ENCODE measurements at regions not wholly inside any gene's neighbourhood (a gene's known extent, or its start where the extent isn't known, plus 50 kb on each side); places are given as distances from the start of the nearest gene placed in this dataset.
"Not testable (repeated sequence)": the region's sequence is repeated elsewhere in the genome, so short reads cannot be mapped to it uniquely, and the experiment has no call there.

DNA sequence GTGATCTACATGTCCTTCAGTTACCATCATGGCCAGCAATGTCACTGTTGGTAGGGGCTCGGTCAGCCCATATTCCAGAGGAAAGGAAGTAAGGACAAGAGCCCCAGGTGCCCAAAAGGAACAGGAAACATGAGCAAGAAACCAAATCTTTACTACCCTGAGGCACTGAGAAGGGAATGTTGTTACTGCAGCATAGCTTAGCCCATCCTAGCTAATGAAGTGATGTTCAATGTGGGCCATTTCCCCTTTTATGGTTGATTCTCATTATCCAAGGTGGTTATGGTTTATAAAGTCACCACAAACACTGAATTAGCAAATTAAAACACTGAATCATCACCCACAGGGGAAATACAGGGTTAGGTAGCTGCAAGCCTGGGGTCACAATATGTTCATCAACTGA lies 88.4 kb upstream of the C10orf90 start:
- POLR2A ChIA-PET: interaction anchor here (0.5 kb wide), 1 partner anchor 93 kb away, joined by 3 read pairs; no protein-coding TSS in a partner anchor
- peaks cover 6% of the 10 kb centered on the region for H3K4me1 Mint-ChIP-seq (ENCODE audit: low read depth, unreplicated experiment)
- intact Hi-C loops (cut with micrococcal nuclease; ENCODE audit: unreplicated experiment): no loop called here
- Histone ChIP-seq H3K4me1 (peaks cover 6% of the 10 kb centered on the region; the same call in 1 of the 2 replicates), H3K36me3 (ENCODE audit: control insufficient read depth, insufficient read depth, low read length) (no peaks in the 10 kb centered on the region; the same call in 1 of the 2 replicates), H3K27me3 (replicated peaks; ENCODE audit: control insufficient read depth, insufficient read depth, low read length) (no peaks in the 10 kb centered on the region), H3K4me3 (ENCODE audit: low read depth, low read length) (no peak overlapping the region), H3K9me3 (peaks cover 6% of the 10 kb centered on the region)
- no peaks in the 10 kb centered on the region for H3K27me3 Mint-ChIP-seq (ENCODE audit: insufficient read depth, unreplicated experiment)
- peaks cover 6% of the 10 kb centered on the region for H3K36me3 Mint-ChIP-seq (ENCODE audit: insufficient read depth, unreplicated experiment)
- peaks cover 14% of the 10 kb centered on the region for H3K9me3 Mint-ChIP-seq (ENCODE audit: unreplicated experiment)
- no peak overlapping the region for H3K27ac Mint-ChIP-seq (ENCODE audit: unreplicated experiment)
- CTCF ChIA-PET: no interaction called here
- TF ChIP-seq, protein P1, sequence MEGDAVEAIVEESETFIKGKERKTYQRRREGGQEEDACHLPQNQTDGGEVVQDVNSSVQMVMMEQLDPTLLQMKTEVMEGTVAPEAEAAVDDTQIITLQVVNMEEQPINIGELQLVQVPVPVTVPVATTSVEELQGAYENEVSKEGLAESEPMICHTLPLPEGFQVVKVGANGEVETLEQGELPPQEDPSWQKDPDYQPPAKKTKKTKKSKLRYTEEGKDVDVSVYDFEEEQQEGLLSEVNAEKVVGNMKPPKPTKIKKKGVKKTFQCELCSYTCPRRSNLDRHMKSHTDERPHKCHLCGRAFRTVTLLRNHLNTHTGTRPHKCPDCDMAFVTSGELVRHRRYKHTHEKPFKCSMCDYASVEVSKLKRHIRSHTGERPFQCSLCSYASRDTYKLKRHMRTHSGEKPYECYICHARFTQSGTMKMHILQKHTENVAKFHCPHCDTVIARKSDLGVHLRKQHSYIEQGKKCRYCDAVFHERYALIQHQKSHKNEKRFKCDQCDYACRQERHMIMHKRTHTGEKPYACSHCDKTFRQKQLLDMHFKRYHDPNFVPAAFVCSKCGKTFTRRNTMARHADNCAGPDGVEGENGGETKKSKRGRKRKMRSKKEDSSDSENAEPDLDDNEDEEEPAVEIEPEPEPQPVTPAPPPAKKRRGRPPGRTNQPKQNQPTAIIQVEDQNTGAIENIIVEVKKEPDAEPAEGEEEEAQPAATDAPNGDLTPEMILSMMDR (IDR thresholded peaks at IDR 0.05; ENCODE audit: insufficient read depth in 1 of 2, low read depth in 1 of 2, low read length in 1 of 2, severe bottlenecking in 1 of 2, unreplicated experiment in 1 of 2): no peak
- H3K4me3 Mint-ChIP-seq (ENCODE audit: unreplicated experiment): no peak overlapping the region
- no peak for DNase-seq
- no TSS peak for BruUV-seq (replicated peaks)

DNA sequence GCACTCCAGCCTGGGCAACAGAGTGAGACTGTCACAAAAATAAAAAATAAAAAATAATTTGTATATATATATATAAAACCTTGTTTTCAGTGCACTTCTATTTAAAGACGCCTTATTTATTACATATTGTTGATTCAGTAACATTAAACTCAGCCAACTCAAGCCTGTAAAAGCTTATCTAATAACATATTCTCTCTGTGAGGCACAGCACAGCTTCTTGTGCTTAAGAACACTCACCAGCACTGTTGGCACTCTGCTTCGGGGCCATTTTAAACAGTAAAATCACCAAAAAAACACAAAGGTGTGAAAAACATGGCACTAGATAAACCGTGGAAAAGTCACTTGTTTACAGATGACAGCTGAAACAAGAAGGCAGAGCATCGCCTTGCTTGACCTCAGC lies 89.0 kb upstream of the C10orf90 start:
- Mint-ChIP-seq H3K27ac (ENCODE audit: unreplicated experiment) (no peak overlapping the region), H3K36me3 (ENCODE audit: insufficient read depth, unreplicated experiment) (peaks cover 6% of the 10 kb centered on the region), H3K9me3 (ENCODE audit: unreplicated experiment) (peaks cover 21% of the 10 kb centered on the region), H3K27me3 (ENCODE audit: insufficient read depth, unreplicated experiment) (no peaks in the 10 kb centered on the region), H3K4me3 (ENCODE audit: unreplicated experiment) (no peak overlapping the region), H3K4me1 (ENCODE audit: low read depth, unreplicated experiment) (peaks cover 6% of the 10 kb centered on the region)
- ChIA-PET POLR2A (interaction anchor here (0.5 kb wide), 1 partner anchor 93 kb away, joined by 3 read pairs; no protein-coding TSS in a partner anchor), CTCF (no interaction called here)
- intact Hi-C loops (cut with micrococcal nuclease; ENCODE audit: unreplicated experiment): no loop called here
- Histone ChIP-seq H3K27me3 (replicated peaks; ENCODE audit: control insufficient read depth, insufficient read depth, low read length) (no peaks in the 10 kb centered on the region), H3K36me3 (ENCODE audit: control insufficient read depth, insufficient read depth, low read length) (no peaks in the 10 kb centered on the region; the same call in 1 of the 2 replicates), H3K9me3 (peaks cover 6% of the 10 kb centered on the region), H3K4me3 (ENCODE audit: low read depth, low read length) (no peak overlapping the region), H3K4me1 (peaks cover 6% of the 10 kb centered on the region; the same call in 1 of the 2 replicates)
- DNase-seq: no peak
- TF ChIP-seq, protein P1 (IDR thresholded peaks at IDR 0.05; ENCODE audit: insufficient read depth in 1 of 2, low read depth in 1 of 2, low read length in 1 of 2, severe bottlenecking in 1 of 2, unreplicated experiment in 1 of 2): no peak
- BruUV-seq (replicated peaks): no TSS peak

DNA sequence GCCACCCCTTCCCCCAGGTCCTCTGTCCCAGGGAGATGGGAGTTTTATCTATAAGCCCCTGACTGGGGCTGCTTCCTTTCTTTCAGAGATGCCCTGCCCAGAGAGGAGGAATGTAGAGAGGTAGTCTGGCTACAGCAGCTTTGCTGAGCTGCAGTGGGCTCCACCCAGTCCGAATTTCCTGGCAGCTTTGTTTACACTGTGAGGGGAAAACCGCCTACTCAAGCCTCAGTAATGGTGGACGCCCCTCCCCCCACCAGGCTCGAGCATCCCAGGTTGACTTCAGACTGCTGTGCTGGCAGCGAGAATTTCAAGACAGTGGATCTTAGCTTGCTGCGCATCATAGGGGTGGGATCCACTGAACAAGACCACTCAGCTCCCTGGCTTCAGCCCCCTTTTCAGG lies 96.2 kb upstream of the C10orf90 start:
- H3K27ac Mint-ChIP-seq (ENCODE audit: unreplicated experiment); CTCF ChIA-PET; H3K27me3 Mint-ChIP-seq (ENCODE audit: insufficient read depth, unreplicated experiment); H3K4me3 Mint-ChIP-seq (ENCODE audit: unreplicated experiment); H3K27me3 ChIP-seq (replicated peaks; ENCODE audit: control insufficient read depth, insufficient read depth, low read length); intact Hi-C loops (cut with micrococcal nuclease; ENCODE audit: unreplicated experiment); DNase-seq; H3K4me3 ChIP-seq (ENCODE audit: low read depth, low read length); H3K36me3 Mint-ChIP-seq (ENCODE audit: insufficient read depth, unreplicated experiment); BruUV-seq (replicated peaks); H3K4me1 Mint-ChIP-seq (ENCODE audit: low read depth, unreplicated experiment); H3K36me3 ChIP-seq (ENCODE audit: control insufficient read depth, insufficient read depth, low read length); H3K4me1 ChIP-seq; POLR2A ChIA-PET: not testable (repeated sequence)
- H3K9me3 Mint-ChIP-seq (ENCODE audit: unreplicated experiment): peaks cover 51% of the 10 kb centered on the region
- H3K9me3 ChIP-seq: 0 out of 2 replicates have a peak, but pooled peaks cover 12% of the 10 kb centered on the region

DNA sequence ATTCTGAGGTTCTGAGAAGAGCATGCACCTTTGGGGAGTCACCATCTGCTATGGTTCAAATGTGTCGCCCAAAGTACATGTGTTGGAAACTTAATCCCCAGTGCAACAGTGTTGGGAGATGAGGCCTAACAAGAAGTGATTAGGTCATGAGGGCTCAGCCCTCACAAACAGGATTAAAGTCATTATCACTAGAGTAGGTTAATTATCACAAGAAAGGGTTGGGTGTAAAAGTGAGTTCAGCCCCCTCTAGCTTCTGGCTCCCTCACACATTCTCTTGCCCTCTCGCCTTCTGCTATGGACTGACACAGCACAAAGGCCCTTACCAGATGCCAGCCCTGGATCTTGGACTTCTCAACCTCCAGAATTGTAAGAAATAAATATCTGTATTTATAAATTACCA lies 100.3 kb upstream of the C10orf90 start:
- DNase-seq: no peak
- intact Hi-C loops (cut with micrococcal nuclease; ENCODE audit: unreplicated experiment): no loop called here
- H3K4me3 Mint-ChIP-seq (ENCODE audit: unreplicated experiment): no peak overlapping the region
- Histone ChIP-seq H3K4me1 (peaks cover 18% of the 10 kb centered on the region), H3K36me3 (ENCODE audit: control insufficient read depth, insufficient read depth, low read length) (no peaks in the 10 kb centered on the region), H3K4me3 (ENCODE audit: low read depth, low read length) (no peak overlapping the region), H3K27me3 (replicated peaks; ENCODE audit: control insufficient read depth, insufficient read depth, low read length) (no peaks in the 10 kb centered on the region), H3K9me3 (0 out of 2 replicates have a peak, but pooled peaks cover 9% of the 10 kb centered on the region)
- ChIA-PET CTCF (no interaction called here), POLR2A (no interaction called here)
- TF ChIP-seq, protein P1 (IDR thresholded peaks at IDR 0.05; ENCODE audit: insufficient read depth in 1 of 2, low read depth in 1 of 2, low read length in 1 of 2, severe bottlenecking in 1 of 2, unreplicated experiment in 1 of 2): no peak
- H3K36me3 Mint-ChIP-seq (ENCODE audit: insufficient read depth, unreplicated experiment): no peaks in the 10 kb centered on the region
- no TSS peak for BruUV-seq (replicated peaks)
- peaks cover 28% of the 10 kb centered on the region for H3K9me3 Mint-ChIP-seq (ENCODE audit: unreplicated experiment)
- H3K27me3 Mint-ChIP-seq (ENCODE audit: insufficient read depth, unreplicated experiment): no peaks in the 10 kb centered on the region
- no peak overlapping the region for H3K27ac Mint-ChIP-seq (ENCODE audit: unreplicated experiment)
- H3K4me1 Mint-ChIP-seq (ENCODE audit: low read depth, unreplicated experiment): no peaks in the 10 kb centered on the region

All from Caco-2 (cell line).